GM19455 (cell line): ENCODE measurements at regions not wholly inside any gene's neighbourhood (a gene's known extent, or its start where the extent isn't known, plus 50 kb on each side); places are given as distances from the start of the nearest gene placed in this dataset.

Experiments
- ATAC-seq: cut with Tn5 transposase; IDR thresholded peaks from one replicate; pipeline ENCODE4 v1.9.1; 2021; ENCODE audit not compliant: unreplicated experiment

GRCh38 chr7:85602196-85602595 lies 415.3 kb upstream of the SEMA3D start:
- ATAC-seq, result no peak

- ATAC-seq, result no peak
These were observed 413.5 kb upstream of the SEMA3D start for GRCh38 chr7:85600395-85600794.

- ATAC-seq, result no peak
These were observed 410.0 kb upstream of the SEMA3D start for GRCh38 chr7:85596827-85597226.

GRCh38 chr7:85595750-85596178 lies 408.9 kb upstream of the SEMA3D start:
- no peak for ATAC-seq

GRCh38 chr7:85593355-85593754 lies 406.5 kb upstream of the SEMA3D start:
- no peak for ATAC-seq

GRCh38 chr7:85587785-85588184 lies 400.9 kb upstream of the SEMA3D start:
- ATAC-seq, result no peak

- ATAC-seq, result no peak
These were observed 399.2 kb upstream of the SEMA3D start for GRCh38 chr7:85586091-85586490.

- no peak for ATAC-seq
These were observed 396.5 kb upstream of the SEMA3D start for GRCh38 chr7:85583131-85583953.

- ATAC-seq, result no peak
These were observed 387.0 kb upstream of the SEMA3D start for GRCh38 chr7:85573844-85574243.

GRCh38 chr7:85573346-85573745 lies 386.5 kb upstream of the SEMA3D start:
- no peak for ATAC-seq

- no peak for ATAC-seq
These were observed 384.0 kb upstream of the SEMA3D start for GRCh38 chr7:85570898-85571297.

- no peak for ATAC-seq
These were observed 381.1 kb upstream of the SEMA3D start for GRCh38 chr7:85567983-85568382.

- ATAC-seq, result no peak
These were observed 379.4 kb upstream of the SEMA3D start for GRCh38 chr7:85566095-85566794.

- ATAC-seq, result no peak
These were observed 378.4 kb upstream of the SEMA3D start for GRCh38 chr7:85565276-85565675.

GRCh38 chr7:85564861-85565260 lies 378.0 kb upstream of the SEMA3D start:
- ATAC-seq, result no peak

GRCh38 chr7:85561706-85562105 lies 374.9 kb upstream of the SEMA3D start:
- ATAC-seq, result no peak

GRCh38 chr7:85554236-85555178 lies 367.7 kb upstream of the SEMA3D start:
- ATAC-seq, result peak; percentile 83

- no peak for ATAC-seq
These were observed 349.3 kb upstream of the SEMA3D start for GRCh38 chr7:85535974-85536729.

GRCh38 chr7:85529831-85530230 lies 343.0 kb upstream of the SEMA3D start:
- no peak for ATAC-seq

- no peak for ATAC-seq
These were observed 342.3 kb upstream of the SEMA3D start for GRCh38 chr7:85529201-85529600.

- ATAC-seq, result no peak
These were observed 341.7 kb upstream of the SEMA3D start for GRCh38 chr7:85528581-85528980.
